Bronchial epithelial cell (primary cell): ENCODE measurements at regions not wholly inside any gene's neighbourhood (a gene's known extent, or its start where the extent isn't known, plus 50 kb on each side); places are given as distances from the start of the nearest gene placed in this dataset.

ENCODE experiments used
- DNase-seq: peaks from one replicate; pipeline ENCODE4 v3.0.0-alpha.2; 2010; ENCODE audit warnings: low read depth
- FAIRE-seq: peaks from 2 replicates; lab custom pipeline; 2011; peaks lifted over from hg19 to GRCh38; lab: Jason Lieb, UNC
- H3K27me3 ChIP-seq: 2 replicates; pipeline ENCODE4 v1.5.1; 2011; ENCODE audit warnings: low read length; ENCODE audit not compliant: control insufficient read depth, insufficient read depth
- H3K36me3 ChIP-seq: 2 replicates; pipeline ENCODE4 v1.5.1; 2011; ENCODE audit warnings: low read length; ENCODE audit not compliant: control insufficient read depth, insufficient read depth
- H3K4me3 ChIP-seq: 2 replicates; pipeline ENCODE4 v1.5.1; 2011; ENCODE audit warnings: mild to moderate bottlenecking, low read depth, low read length, control low read depth
- CTCF ChIP-seq: IDR thresholded peaks from 2 replicates; pipeline ENCODE4 v1.5.1; 2011; ENCODE audit warnings: mild to moderate bottlenecking, moderate library complexity, low read length, control low read depth, inconsistent platforms; ENCODE audit not compliant: insufficient read depth, severe bottlenecking

- FAIRE-seq: no peak
- peak; percentile 95 for DNase-seq
- H3K36me3 ChIP-seq: no peaks in the 10 kb centered on the region
- no peak overlapping the region for H3K4me3 ChIP-seq
- H3K27me3 ChIP-seq: no peaks in the 10 kb centered on the region
- TF ChIP-seq CTCF: no peak
Observed at GRCh38 chr7:17234398-17235031, 63.9 kb upstream of the AHR start.

- TF ChIP-seq CTCF: no peak
- H3K36me3 ChIP-seq: no peaks in the 10 kb centered on the region
- no peaks in the 10 kb centered on the region for H3K27me3 ChIP-seq
- DNase-seq (no peak), FAIRE-seq (no peak)
- no peak overlapping the region for H3K4me3 ChIP-seq
Observed at GRCh38 chr7:17236171-17236570, 62.3 kb upstream of the AHR start.

GRCh38 chr7:17236603-17237002, 61.8 kb upstream of the AHR start:
- peak; percentile 57 for DNase-seq
- H3K4me3 ChIP-seq: no peak overlapping the region
- TF ChIP-seq CTCF: no peak
- H3K27me3 ChIP-seq: no peaks in the 10 kb centered on the region
- no peaks in the 10 kb centered on the region for H3K36me3 ChIP-seq
- FAIRE-seq: no peak

GRCh38 chr7:17239046-17239445, 59.4 kb upstream of the AHR start:
- TF ChIP-seq CTCF: no peak

GRCh38 chr7:17239683-17240521, 58.5 kb upstream of the AHR start:
- TF ChIP-seq CTCF: no peak
- H3K27me3 ChIP-seq: no peaks in the 10 kb centered on the region
- H3K4me3 ChIP-seq: no peak overlapping the region
- FAIRE-seq (no peak), DNase-seq (peak; percentile 88)
- no peaks in the 10 kb centered on the region for H3K36me3 ChIP-seq

More at GRCh38 chr7:17239046-17239445, 59.4 kb upstream of the AHR start:
- no peak for FAIRE-seq
- peak; percentile 41 for DNase-seq
- H3K36me3 ChIP-seq: no peaks in the 10 kb centered on the region
- no peak overlapping the region for H3K4me3 ChIP-seq
- H3K27me3 ChIP-seq: no peaks in the 10 kb centered on the region
